ENCODE measurements at regions not wholly inside any gene's neighbourhood (a gene's known extent, or its start where the extent isn't known, plus 50 kb on each side); places are given as distances from the start of the nearest gene placed in this dataset.

GRCh38 chr9:29648601-29649000 is 2075.3 kb upstream of the C9orf72 start:
- DNase-seq, result no peak

DNA sequence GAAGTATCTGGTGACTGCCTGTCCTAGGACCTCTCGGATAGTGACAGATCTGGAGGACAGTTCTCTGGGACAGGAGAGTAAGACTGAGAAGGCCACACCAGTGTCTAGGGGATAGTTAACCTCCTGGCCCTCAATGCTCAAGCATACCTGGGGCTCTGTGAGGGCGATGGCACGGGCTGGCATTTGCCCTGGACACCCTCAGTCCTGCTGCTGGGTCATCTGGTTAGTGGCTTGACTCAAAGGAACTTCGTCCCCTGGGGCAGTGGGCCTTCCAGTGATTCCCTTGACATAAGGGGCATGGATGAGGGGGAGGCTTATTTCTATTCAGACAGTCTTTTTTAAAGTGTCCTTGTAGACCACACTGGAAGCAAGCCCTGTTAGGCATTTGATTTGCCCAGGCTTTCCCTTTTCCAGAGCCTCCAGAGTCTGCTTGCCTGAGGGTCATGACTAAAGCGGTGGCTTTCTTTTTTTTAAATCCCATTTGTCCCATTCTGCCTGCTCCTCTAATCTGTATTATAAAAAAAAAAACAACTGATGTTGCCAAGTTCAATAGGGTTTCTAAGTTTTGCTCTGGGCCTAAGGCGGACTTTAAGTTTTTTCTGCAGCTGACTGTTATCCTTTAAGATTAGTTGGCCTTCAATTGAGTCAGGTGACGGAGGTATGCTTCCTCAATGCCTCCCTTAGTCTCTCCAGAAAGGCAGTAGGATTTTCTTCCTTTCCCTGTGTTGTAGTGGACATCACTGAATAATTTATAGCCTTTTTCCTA is 2083.5 kb upstream of the C9orf72 start:
- no peak for DNase-seq

GRCh38 chr9:29657821-29658220 is 2084.5 kb upstream of the C9orf72 start:
- DNase-seq, result no peak

GRCh38 chr9:29659014-29659413 is 2085.7 kb upstream of the C9orf72 start:
- DNase-seq, result no peak

- peak; percentile 73 for DNase-seq
Measured at GRCh38 chr9:29659736-29660135, 2086.5 kb upstream of the C9orf72 start.

DNA sequence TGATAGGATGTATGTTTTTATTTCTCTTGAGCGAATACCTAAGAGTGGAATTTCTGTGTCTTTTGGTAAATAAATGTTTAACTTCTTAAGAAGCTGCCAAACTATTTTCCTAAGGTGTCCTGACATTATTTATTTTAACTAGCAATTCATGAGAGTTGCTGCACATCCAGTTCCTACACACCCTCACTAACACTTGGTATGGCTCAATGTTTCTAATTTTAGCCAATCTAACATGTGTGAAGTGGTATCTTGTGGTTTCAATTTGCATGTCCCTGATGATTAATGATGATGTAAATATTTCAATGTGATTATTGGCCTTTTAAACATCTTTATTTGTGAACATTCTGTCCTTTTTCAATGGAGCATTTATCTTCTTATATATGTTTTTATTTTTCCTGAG is 2095.5 kb upstream of the C9orf72 start:
- DNase-seq, result no peak

- no peak for DNase-seq
Measured at GRCh38 chr9:29669613-29670012, 2096.3 kb upstream of the C9orf72 start.

GRCh38 chr9:29685531-29685930 is 2112.2 kb upstream of the C9orf72 start:
- DNase-seq, result no peak

DNA sequence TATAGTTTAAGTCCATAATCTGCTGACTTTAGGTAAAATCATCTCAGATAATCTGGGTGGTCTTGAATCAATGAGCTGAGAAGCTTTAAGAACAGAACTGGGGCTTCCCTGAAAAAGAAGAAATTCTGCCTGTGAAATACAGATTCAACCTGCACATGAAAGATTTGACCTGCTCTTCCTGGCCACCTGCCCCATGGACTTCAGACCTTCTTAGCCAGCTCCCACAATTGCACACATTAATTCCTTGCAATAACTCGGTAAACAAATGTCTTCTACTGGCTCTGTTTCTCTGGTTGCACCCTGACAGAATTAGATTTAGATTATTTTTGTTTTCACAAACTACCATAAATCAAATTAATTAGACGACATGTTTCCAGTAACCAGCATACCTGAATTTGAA is 2117.9 kb upstream of the C9orf72 start:
- peak; percentile 20 for DNase-seq

- DNase-seq, result peak; percentile 90
Measured at GRCh38 chr9:29691758-29692407, 2118.6 kb upstream of the C9orf72 start.

DNA sequence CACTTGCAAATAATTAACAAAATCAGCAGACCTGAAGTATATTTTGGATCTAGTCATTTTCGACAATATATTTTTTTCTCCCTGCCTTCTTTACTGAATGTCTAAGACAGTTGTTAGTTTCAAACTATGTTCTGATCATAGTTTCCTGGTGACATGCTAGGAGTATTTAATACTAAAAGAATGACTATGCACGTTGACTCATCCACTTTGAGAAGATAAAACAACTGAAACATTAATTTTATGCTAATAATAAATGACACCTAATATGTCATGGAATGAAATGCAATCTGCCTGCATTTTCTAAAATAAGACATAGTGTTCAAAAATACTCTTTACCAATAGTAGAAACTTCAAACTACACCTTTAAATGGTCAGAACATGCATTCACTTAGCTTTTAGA is 2123.7 kb upstream of the C9orf72 start:
- DNase-seq, result no peak

DNA sequence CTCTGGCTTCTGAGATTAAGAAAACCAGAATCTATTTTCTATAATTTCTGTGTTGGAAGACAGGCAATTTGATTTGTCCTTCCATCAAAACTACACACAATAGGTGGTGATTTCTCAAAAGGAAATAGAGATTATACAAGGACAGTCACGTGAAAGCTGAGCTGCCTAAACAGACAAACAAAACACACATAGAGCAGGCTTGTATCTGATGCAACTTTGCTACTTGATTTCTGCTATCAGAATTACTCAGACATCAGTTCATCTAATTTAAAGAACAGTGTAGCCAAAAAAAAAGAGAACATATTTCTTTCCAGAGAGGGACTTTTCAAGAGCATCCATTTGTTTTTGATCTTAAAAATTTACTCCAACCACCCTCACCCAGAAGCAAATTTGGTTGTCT is 2128.3 kb upstream of the C9orf72 start:
- peak; percentile 16 for DNase-seq

- DNase-seq, result no peak
Measured at GRCh38 chr9:29701971-29702370, 2128.7 kb upstream of the C9orf72 start.

DNA sequence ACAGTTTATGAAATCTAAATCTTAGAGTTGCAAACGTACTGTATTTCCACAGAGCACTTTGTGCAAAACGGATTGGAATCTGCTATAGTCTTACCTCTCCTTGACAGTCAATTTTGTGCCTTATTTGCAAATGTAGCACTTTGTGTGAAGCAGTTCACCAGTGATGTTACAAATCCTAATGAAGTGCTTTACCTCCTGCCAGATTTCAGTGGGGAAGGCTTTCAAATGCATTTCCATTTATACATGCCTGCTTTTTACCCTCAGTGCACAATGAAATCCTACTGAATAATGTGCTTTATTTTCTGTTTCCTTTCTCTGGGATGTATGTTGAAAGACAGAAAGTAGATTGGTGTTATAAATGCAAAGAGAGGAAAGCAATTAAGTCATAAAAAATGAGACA is 2141.6 kb upstream of the C9orf72 start:
- no peak for DNase-seq

GRCh38 chr9:29717631-29718030 is 2144.3 kb upstream of the C9orf72 start:
- DNase-seq, result no peak

DNA sequence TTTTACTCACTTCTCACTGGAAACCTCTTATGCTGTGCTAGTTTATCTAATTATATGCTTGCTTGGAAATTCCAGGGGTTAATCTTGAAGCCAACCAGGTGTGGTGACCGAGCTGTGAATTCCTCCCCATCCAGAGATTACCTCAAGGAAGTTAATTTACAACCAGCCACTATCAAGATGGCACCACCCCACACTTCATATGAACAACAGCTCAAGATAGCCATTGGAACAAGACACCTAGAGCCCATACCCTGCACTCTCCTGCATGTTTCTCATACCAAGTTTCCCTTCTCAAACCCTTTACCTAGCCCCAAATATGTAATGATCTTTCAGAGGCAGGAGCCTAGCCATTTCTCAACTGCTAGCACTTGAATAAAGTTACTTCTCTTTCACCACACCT is 2156.9 kb upstream of the C9orf72 start:
- DNase-seq, result no peak

- no peak for DNase-seq
Measured at GRCh38 chr9:29740518-29740917, 2167.2 kb upstream of the C9orf72 start.

GRCh38 chr9:29741169-29741568 is 2167.9 kb upstream of the C9orf72 start:
- DNase-seq, result no peak

DNA sequence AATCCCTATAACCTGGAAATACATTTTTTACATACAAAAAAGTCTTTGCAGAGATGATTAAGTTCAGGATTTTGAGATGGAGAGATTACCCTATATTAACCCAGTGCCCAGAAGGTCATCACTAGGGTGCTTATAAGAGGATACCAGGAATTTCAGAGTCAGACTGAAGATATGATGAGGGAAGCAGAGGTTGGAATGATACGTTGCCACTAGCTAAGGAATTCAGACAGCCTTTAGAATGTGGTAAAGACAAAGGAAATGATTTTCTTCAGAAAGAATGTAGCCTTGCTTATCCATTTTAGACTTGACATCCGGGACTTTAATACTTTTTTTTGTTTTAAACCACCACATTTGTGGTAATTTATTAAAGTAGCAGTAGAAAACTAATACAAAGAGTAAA is 2176.8 kb upstream of the C9orf72 start:
- no peak for DNase-seq

- DNase-seq, result no peak
Measured at GRCh38 chr9:29751226-29751625, 2177.9 kb upstream of the C9orf72 start.

GRCh38 chr9:29753638-29754037 is 2180.4 kb upstream of the C9orf72 start:
- DNase-seq, result no peak

- no peak for DNase-seq
Measured at GRCh38 chr9:29769019-29769418, 2195.7 kb upstream of the C9orf72 start.

DNA sequence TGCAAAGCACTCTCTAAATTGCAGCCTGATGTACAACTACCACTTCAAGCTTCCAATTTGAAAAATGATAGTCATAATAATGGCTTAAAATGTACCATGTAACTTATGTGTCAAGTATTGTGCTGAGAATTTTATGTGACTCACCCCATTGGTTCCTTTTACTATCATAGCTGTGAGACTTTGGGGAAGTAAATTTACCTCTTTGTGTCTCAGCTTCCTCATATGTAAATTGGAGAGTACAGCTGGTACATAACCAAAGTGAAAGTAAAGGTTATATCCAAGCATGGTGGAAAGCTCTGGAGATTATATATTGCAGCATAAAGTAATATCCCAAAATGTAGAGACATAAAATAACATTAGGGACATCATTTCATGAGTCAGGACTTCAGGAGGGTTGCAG is 2200.4 kb upstream of the C9orf72 start:
- no peak for DNase-seq

DNA sequence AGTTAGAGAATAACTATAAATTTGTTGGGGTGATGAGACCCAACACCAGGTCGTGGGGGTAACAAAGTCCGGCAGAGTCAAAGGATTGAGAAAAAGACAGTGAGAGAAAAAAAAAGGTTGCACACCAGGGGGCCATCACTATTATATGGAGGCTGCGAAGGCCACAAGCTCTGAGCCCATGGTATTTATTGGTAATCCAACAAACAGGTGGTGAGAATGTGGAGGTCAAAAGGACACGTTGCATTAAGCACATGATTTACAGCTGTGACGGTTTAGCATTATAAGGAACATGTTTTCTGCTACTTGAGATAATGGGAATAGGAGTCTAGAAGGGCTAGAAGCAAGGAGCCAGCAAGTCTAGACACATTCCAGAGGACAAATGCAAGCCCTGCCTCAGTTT is 2202.2 kb upstream of the C9orf72 start:
- DNase-seq, result peak; percentile 46

Data from NCI-H69 (cell line).